OCI-LY7 (cell line): ENCODE measurements at regions not wholly inside any gene's neighbourhood (a gene's known extent, or its start where the extent isn't known, plus 50 kb on each side); places are given as distances from the start of the nearest gene placed in this dataset.

Experiments
- EZH2phosphoT487 ChIP-seq: fragments of 200-600 bp; sonication (generic); IDR thresholded peaks from 2 replicates; pipeline ENCODE4 v1.6.1; 2018; ENCODE audit warnings: low read depth, borderline replicate concordance, mild to moderate bottlenecking, mixed run types, antibody characterized with exemption, low read length, moderate library complexity, mixed read lengths
- TF ChIP-seq, protein P1 (sequence below): fragments of 200-600 bp; sonication (generic); conservative IDR thresholded peaks from 2 replicates; pipeline ENCODE4 v1.5.1; 2014; ENCODE audit warnings: mild to moderate bottlenecking, antibody characterized with exemption, low read length, moderate library complexity, mixed read lengths

DNA sequence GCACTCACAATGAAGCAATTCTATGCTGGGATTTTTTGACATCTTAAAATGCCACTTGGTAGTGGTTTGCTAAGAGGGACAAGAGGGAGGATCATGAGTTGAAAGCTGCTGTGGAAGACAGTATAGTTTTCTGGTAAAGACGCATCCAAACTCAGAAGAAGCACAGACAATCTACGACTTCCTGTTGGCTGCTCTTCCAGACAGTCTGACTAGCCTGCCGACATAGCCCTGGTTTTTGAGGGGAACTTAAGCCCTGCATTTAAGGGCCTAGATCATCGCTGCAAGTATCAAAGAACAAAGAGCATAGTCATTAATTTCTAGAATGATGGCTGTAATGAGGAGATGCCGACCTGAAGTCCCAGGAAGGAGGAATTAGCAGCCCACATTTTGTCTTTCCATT lies 99.9 kb upstream of the IKZF1 start:
- TF ChIP-seq, protein P1, sequence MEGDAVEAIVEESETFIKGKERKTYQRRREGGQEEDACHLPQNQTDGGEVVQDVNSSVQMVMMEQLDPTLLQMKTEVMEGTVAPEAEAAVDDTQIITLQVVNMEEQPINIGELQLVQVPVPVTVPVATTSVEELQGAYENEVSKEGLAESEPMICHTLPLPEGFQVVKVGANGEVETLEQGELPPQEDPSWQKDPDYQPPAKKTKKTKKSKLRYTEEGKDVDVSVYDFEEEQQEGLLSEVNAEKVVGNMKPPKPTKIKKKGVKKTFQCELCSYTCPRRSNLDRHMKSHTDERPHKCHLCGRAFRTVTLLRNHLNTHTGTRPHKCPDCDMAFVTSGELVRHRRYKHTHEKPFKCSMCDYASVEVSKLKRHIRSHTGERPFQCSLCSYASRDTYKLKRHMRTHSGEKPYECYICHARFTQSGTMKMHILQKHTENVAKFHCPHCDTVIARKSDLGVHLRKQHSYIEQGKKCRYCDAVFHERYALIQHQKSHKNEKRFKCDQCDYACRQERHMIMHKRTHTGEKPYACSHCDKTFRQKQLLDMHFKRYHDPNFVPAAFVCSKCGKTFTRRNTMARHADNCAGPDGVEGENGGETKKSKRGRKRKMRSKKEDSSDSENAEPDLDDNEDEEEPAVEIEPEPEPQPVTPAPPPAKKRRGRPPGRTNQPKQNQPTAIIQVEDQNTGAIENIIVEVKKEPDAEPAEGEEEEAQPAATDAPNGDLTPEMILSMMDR: no peak
- TF ChIP-seq EZH2phosphoT487: no peak
